ENCODE measurements at regions not wholly inside any gene's neighbourhood (a gene's known extent, or its start where the extent isn't known, plus 50 kb on each side); places are given as distances from the start of the nearest gene placed in this dataset.

DNA sequence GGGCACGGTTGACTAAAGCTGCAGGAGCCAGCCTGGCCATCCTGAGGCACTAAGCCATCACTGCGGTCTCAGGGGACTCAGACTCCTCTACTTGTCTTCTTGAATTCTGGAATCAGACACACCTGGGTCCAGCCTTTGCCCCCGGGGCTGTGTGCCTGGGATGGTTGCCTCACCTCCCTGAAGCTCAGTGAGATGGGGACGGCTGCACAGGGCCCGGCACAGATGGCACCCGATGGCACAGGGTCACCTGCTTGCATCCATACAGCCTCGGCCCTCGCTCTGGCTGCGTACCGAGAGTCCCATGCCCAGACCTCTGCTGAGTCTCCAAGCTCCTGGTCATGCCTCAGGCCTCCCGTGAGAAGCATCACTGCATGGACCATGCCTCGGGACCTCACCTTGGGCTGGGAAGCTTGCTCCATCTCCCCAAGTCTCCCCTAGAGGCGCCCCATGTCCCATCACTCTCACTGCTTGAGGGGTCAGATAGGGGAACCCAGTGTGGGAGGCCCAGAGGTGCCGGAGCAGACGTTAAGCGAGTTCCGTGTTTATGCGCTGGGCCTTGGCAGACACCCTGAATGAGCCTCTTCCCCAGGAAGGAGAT, 316.3 kb downstream of the SEC14L1 start:
- TF ChIP-seq TEAD4 (IDR thresholded peaks at IDR 0.05) (no peak), CREB1 (IDR thresholded peaks at IDR 0.05; ENCODE audit: low read depth) (no peak)

GRCh38 chr17:77457572-77458201, 316.9 kb downstream of the SEC14L1 start:
- TF ChIP-seq EP300 (IDR thresholded peaks at IDR 0.05; ENCODE audit: borderline replicate concordance) (no peak), YY1 (IDR thresholded peaks at IDR 0.05; ENCODE audit: low read depth) (no peak), CEBPB (IDR thresholded peaks at IDR 0.05) (no peak), EGR1 (IDR thresholded peaks at IDR 0.05) (no peak), FOXM1 (IDR thresholded peaks at IDR 0.05; ENCODE audit: borderline replicate concordance, low read depth) (no peak), TCF12 (IDR thresholded peaks at IDR 0.05; ENCODE audit: low read depth) (no peak), NFIC (IDR thresholded peaks at IDR 0.05) (no peak), MAX (IDR thresholded peaks at IDR 0.05) (no peak), CREB1 (IDR thresholded peaks at IDR 0.05; ENCODE audit: low read depth) (no peak), TAF1 (IDR thresholded peaks at IDR 0.05; ENCODE audit: low read depth) (no peak), ZBTB7A (IDR thresholded peaks at IDR 0.05; ENCODE audit: low read depth) (no peak), TEAD4 (IDR thresholded peaks at IDR 0.05) (no peak), RAD21 (IDR thresholded peaks at IDR 0.05; ENCODE audit: low read depth) (no peak)
- TF ChIP-seq, protein P1, sequence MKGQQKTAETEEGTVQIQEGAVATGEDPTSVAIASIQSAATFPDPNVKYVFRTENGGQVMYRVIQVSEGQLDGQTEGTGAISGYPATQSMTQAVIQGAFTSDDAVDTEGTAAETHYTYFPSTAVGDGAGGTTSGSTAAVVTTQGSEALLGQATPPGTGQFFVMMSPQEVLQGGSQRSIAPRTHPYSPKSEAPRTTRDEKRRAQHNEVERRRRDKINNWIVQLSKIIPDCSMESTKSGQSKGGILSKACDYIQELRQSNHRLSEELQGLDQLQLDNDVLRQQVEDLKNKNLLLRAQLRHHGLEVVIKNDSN (IDR thresholded peaks at IDR 0.05), result no peak
- TF ChIP-seq, protein P2, sequence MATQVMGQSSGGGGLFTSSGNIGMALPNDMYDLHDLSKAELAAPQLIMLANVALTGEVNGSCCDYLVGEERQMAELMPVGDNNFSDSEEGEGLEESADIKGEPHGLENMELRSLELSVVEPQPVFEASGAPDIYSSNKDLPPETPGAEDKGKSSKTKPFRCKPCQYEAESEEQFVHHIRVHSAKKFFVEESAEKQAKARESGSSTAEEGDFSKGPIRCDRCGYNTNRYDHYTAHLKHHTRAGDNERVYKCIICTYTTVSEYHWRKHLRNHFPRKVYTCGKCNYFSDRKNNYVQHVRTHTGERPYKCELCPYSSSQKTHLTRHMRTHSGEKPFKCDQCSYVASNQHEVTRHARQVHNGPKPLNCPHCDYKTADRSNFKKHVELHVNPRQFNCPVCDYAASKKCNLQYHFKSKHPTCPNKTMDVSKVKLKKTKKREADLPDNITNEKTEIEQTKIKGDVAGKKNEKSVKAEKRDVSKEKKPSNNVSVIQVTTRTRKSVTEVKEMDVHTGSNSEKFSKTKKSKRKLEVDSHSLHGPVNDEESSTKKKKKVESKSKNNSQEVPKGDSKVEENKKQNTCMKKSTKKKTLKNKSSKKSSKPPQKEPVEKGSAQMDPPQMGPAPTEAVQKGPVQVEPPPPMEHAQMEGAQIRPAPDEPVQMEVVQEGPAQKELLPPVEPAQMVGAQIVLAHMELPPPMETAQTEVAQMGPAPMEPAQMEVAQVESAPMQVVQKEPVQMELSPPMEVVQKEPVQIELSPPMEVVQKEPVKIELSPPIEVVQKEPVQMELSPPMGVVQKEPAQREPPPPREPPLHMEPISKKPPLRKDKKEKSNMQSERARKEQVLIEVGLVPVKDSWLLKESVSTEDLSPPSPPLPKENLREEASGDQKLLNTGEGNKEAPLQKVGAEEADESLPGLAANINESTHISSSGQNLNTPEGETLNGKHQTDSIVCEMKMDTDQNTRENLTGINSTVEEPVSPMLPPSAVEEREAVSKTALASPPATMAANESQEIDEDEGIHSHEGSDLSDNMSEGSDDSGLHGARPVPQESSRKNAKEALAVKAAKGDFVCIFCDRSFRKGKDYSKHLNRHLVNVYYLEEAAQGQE (IDR thresholded peaks at IDR 0.05; ENCODE audit: low read depth), result no peak

- TF ChIP-seq TAF1 (IDR thresholded peaks at IDR 0.05; ENCODE audit: low read depth) (no peak), ZBTB7A (IDR thresholded peaks at IDR 0.05; ENCODE audit: low read depth) (no peak), EP300 (IDR thresholded peaks at IDR 0.05; ENCODE audit: borderline replicate concordance) (no peak), MAX (IDR thresholded peaks at IDR 0.05) (no peak), RAD21 (IDR thresholded peaks at IDR 0.05; ENCODE audit: low read depth) (no peak), FOXM1 (IDR thresholded peaks at IDR 0.05; ENCODE audit: borderline replicate concordance, low read depth) (no peak), EGR1 (IDR thresholded peaks at IDR 0.05) (no peak), NFIC (IDR thresholded peaks at IDR 0.05) (no peak), YY1 (IDR thresholded peaks at IDR 0.05; ENCODE audit: low read depth) (no peak), CREB1 (IDR thresholded peaks at IDR 0.05; ENCODE audit: low read depth) (no peak), CEBPB (IDR thresholded peaks at IDR 0.05) (no peak), TCF12 (IDR thresholded peaks at IDR 0.05; ENCODE audit: low read depth) (no peak), TEAD4 (IDR thresholded peaks at IDR 0.05) (no peak)
- TF ChIP-seq, protein P2 (IDR thresholded peaks at IDR 0.05; ENCODE audit: low read depth), result no peak
- TF ChIP-seq, protein P1 (IDR thresholded peaks at IDR 0.05), result no peak
Observed at GRCh38 chr17:77458202-77459017, 317.6 kb downstream of the SEC14L1 start.

DNA sequence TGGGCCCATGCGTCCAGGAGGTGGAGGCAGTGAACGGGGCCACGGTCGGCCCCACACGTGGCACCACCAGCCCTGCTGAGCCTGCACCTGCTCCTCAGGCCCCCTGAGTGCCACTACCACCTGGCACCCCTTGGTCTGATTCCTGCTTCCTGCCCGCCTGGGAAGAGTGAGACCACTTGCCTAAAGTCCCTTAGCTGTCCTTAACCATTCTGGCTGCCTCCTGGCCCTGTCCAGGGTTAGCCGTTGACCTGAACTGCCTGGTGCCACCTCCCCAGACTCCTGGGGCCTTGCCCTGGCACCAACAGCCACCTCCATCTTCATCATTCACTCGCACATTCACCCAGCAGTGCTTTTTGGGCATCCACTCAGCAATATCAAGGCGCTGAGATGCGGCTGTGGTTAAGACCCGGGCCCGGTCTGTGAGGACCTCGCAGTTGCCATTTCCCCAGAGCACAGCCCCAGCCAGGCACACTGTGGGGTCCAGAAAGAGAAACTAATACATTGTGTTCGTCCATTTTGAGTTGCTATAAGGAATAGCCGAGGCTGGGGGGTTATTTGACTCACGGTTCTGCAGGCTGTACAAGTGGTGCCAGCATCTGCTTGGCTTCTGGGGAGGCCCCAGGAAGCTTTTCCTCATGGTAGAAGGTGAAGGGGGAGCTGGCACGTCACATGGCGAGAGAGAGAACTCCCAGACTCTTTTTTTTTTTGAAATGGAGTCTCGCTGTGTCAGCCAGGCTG, 318.4 kb downstream of the SEC14L1 start:
- TF ChIP-seq RAD21 (IDR thresholded peaks at IDR 0.05; ENCODE audit: low read depth) (no peak), EP300 (IDR thresholded peaks at IDR 0.05; ENCODE audit: borderline replicate concordance) (no peak), MAX (IDR thresholded peaks at IDR 0.05) (no peak), FOXM1 (IDR thresholded peaks at IDR 0.05; ENCODE audit: borderline replicate concordance, low read depth) (no peak), TEAD4 (IDR thresholded peaks at IDR 0.05) (no peak), TAF1 (IDR thresholded peaks at IDR 0.05; ENCODE audit: low read depth) (no peak), CEBPB (IDR thresholded peaks at IDR 0.05) (no peak), TCF12 (IDR thresholded peaks at IDR 0.05; ENCODE audit: low read depth) (no peak), YY1 (IDR thresholded peaks at IDR 0.05; ENCODE audit: low read depth) (no peak), ZBTB7A (IDR thresholded peaks at IDR 0.05; ENCODE audit: low read depth) (no peak), EGR1 (IDR thresholded peaks at IDR 0.05) (no peak), NFIC (IDR thresholded peaks at IDR 0.05) (no peak), CREB1 (IDR thresholded peaks at IDR 0.05; ENCODE audit: low read depth) (no peak)
- TF ChIP-seq, protein P2 (IDR thresholded peaks at IDR 0.05; ENCODE audit: low read depth), result no peak
- TF ChIP-seq, protein P1 (IDR thresholded peaks at IDR 0.05), result no peak

All from Ishikawa (cell line).